Endodermal cell (in vitro differentiated cells): ENCODE measurements at regions not wholly inside any gene's neighbourhood (a gene's known extent, or its start where the extent isn't known, plus 50 kb on each side); places are given as distances from the start of the nearest gene placed in this dataset.

Experiments
- DNase-seq: peaks from one replicate; pipeline ENCODE4 v3.0.0-alpha.2; 2017
- H3K27ac ChIP-seq: 2 replicates; pipeline ENCODE4 v1.5.1; 2013; ENCODE audit warnings: mild to moderate bottlenecking, low read depth, low read length, moderate library complexity
- H3K27me3 ChIP-seq: 2 replicates; pipeline ENCODE4 v1.6.1; 2013; ENCODE audit warnings: mild to moderate bottlenecking, low read length, moderate library complexity; ENCODE audit not compliant: insufficient read depth, control insufficient read depth, poor library complexity, severe bottlenecking
- H3K36me3 ChIP-seq: 2 replicates; pipeline ENCODE4 v1.7.0; 2013; ENCODE audit warnings: mild to moderate bottlenecking, low read length, moderate library complexity; ENCODE audit not compliant: control insufficient read depth, insufficient read depth
- H3K4me1 ChIP-seq: one replicate; pipeline ENCODE4 v1.7.0; 2013; ENCODE audit warnings: low read length; ENCODE audit not compliant: control insufficient read depth, insufficient read depth
- H3K4me3 ChIP-seq: 2 replicates; pipeline ENCODE4 v1.5.1; 2013; ENCODE audit warnings: mild to moderate bottlenecking, low read length, moderate library complexity
- H3K9ac ChIP-seq: 2 replicates; pipeline ENCODE4 v1.6.1; 2013; ENCODE audit warnings: mild to moderate bottlenecking, low read length, moderate library complexity; ENCODE audit not compliant: poor library complexity, severe bottlenecking; ENCODE audit errors: extremely low read depth
- H3K9me3 ChIP-seq: 2 replicates; pipeline ENCODE4 v1.6.1; 2013; ENCODE audit warnings: mild to moderate bottlenecking, low read length, moderate library complexity; ENCODE audit not compliant: control insufficient read depth
- H3K27ac Mint-ChIP-seq: 2 replicates; pipeline ENCODE4 v1.8.0; 2020; ENCODE audit warnings: mixed read lengths
- H3K27me3 Mint-ChIP-seq: 2 replicates; pipeline ENCODE4 v1.8.0; 2021; ENCODE audit warnings: mild to moderate bottlenecking, mixed read lengths; ENCODE audit not compliant: insufficient read depth
- H3K36me3 Mint-ChIP-seq: 2 replicates; pipeline ENCODE4 v1.8.0; 2020; ENCODE audit warnings: low read depth, mixed read lengths
- H3K4me1 Mint-ChIP-seq: 2 replicates; pipeline ENCODE4 v1.8.0; 2020; ENCODE audit warnings: mixed read lengths
- H3K4me3 Mint-ChIP-seq: 2 replicates; pipeline ENCODE4 v1.8.0; 2020; ENCODE audit warnings: mild to moderate bottlenecking, moderate library complexity, mixed read lengths
- H3K9me3 Mint-ChIP-seq: 2 replicates; pipeline ENCODE4 v1.8.0; 2020; ENCODE audit warnings: mild to moderate bottlenecking, mixed read lengths
- CTCF ChIP-seq: fragments of 200-600 bp; sonication (generic); conservative IDR thresholded peaks from 2 replicates; pipeline ENCODE4 v1.5.0; 2021; ENCODE audit warnings: antibody characterized with exemption, mild to moderate bottlenecking
- WGBS, 2 experiments: methylation state at CpG; one replicate each; pipeline versions ENCODE4 v1.1.5 to v1.1.7; 2013; ENCODE audit warnings: missing lambda C conversion rate in 2 of 2, mixed read lengths in 1 of 2; ENCODE audit not compliant: insufficient coverage in 1 of 2, insufficient read length in 1 of 2; 5-methylcytosine and 5-hydroxymethylcytosine counted together

DNA sequence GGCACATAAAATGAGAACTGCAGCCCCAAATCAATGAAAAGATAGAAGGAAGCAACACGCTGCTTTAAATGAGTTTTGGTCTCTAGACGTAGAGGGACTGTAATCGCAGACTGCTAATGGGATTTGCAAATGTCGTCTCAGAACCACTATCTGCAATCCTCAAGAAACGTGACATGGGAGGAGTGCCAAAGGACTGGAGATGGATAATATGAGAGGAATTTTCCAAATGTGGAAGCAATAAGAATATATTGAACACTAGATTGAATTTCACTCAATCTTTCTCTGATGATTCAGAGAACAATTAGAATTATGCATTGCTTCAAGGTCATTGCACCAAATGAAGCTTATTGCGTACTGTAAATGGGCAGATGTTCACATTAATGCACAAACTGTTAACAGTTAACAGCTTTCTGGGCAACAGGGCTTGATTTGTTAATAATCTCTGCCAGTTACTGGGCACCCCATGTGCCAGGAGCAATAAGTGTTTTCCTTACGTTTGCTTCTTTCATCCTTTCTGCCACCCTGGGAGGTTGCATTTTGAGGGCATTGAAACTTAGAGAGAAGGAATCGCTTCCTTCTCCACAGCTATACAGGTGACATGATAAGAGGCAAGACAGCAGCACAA lies 62.8 kb upstream of the WASF3 start:
- Mint-ChIP-seq H3K4me3 (no peak overlapping the region), H3K9me3 (no peaks in the 10 kb centered on the region), H3K4me1 (peaks cover 34% of the 10 kb centered on the region), H3K36me3 (no peaks in the 10 kb centered on the region), H3K27ac (no peak overlapping the region), H3K27me3 (peaks cover 9% of the 10 kb centered on the region)
- H3K27ac ChIP-seq = no peak overlapping the region
- no peaks in the 10 kb centered on the region for H3K9me3 ChIP-seq
- H3K27me3 ChIP-seq = no peaks in the 10 kb centered on the region
- peak overlapping the region; percentile 6 for H3K4me3 ChIP-seq
- no peak for DNase-seq
- WGBS, 2 experiments = 64 to 80% methylated on average over 5 to 8 of the region's 8 CpGs
- no peaks in the 10 kb centered on the region for H3K36me3 ChIP-seq
- H3K9ac ChIP-seq = no peak overlapping the region
- no peak for TF ChIP-seq CTCF
- peaks cover 21% of the 10 kb centered on the region for H3K4me1 ChIP-seq

DNA sequence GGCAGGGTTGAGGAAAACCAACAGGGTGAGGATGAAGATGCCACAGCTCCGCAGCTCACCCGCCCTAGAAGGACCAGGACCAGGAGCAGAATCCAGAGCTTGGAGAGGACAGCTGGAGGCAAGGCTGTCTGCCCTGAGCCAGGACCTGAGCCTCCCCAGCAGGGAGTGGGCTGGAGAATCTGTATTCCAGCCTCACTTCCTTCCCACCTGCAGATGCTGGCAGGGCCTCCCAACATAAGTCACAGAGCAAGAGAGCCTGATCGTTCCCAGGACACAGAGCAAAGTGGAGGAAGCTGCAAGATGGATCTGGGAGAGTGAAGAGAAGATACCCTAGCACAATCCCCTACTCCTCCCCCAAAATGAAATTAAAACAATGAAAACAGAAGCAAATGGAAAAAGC lies 61.7 kb upstream of the WASF3 start:
- H3K36me3 Mint-ChIP-seq = no peaks in the 10 kb centered on the region
- H3K9me3 Mint-ChIP-seq = no peaks in the 10 kb centered on the region
- no peak overlapping the region for H3K27ac Mint-ChIP-seq
- Histone ChIP-seq H3K27me3 (no peaks in the 10 kb centered on the region), H3K9me3 (no peaks in the 10 kb centered on the region), H3K9ac (no peak overlapping the region), H3K36me3 (no peaks in the 10 kb centered on the region), H3K27ac (no peak overlapping the region), H3K4me1 (peaks cover 21% of the 10 kb centered on the region), H3K4me3 (no peak overlapping the region)
- DNase-seq = no peak
- WGBS, 2 experiments = 85 to 100% methylated on average over 2 to 3 of the region's 3 CpGs
- no peak overlapping the region for H3K4me3 Mint-ChIP-seq
- H3K27me3 Mint-ChIP-seq = peaks cover 3% of the 10 kb centered on the region
- TF ChIP-seq CTCF = no peak
- peaks cover 34% of the 10 kb centered on the region for H3K4me1 Mint-ChIP-seq

DNA sequence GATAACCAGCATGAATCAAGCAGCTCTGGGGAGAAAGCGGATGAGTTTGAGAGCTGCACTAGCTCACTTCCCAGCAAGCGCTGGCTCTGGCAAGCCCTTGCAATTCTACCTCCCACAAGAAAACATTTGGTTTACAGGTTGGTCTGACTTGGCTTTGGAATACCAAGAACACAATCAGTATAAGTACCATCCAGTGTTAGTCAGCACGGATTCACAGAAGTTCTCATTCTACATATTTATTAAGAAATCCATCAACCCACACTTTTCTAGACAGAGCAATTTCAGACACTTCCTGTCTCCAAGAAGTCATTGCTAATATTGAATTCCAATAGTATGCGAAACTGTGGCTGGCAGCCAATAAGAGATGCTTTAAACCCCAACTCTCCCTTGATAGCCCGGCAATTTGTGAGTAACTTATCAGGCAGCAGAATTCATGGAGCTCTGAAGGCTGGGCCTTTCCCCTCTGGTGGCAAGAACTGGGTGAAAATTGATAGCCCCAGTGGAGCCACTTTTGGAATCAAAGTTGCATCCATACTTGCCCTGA lies 59.4 kb upstream of the WASF3 start:
- no peak overlapping the region for H3K9ac ChIP-seq
- 91 to 95% methylated on average over 5 of the region's 5 CpGs for WGBS, 2 experiments
- no peak overlapping the region for H3K27ac Mint-ChIP-seq

More for the DNA sequence above, 59.4 kb upstream of the WASF3 start:
- H3K9me3 Mint-ChIP-seq = no peaks in the 10 kb centered on the region
- H3K4me1 Mint-ChIP-seq = peaks cover 21% of the 10 kb centered on the region
- H3K4me1 ChIP-seq = peaks cover 18% of the 10 kb centered on the region
- H3K36me3 ChIP-seq = no peaks in the 10 kb centered on the region
- H3K27me3 Mint-ChIP-seq = no peaks in the 10 kb centered on the region
- H3K27me3 ChIP-seq = no peaks in the 10 kb centered on the region
- no peak overlapping the region for H3K27ac ChIP-seq
- H3K4me3 ChIP-seq = no peak overlapping the region
- no peaks in the 10 kb centered on the region for H3K36me3 Mint-ChIP-seq
- no peak overlapping the region for H3K4me3 Mint-ChIP-seq
- no peaks in the 10 kb centered on the region for H3K9me3 ChIP-seq
- TF ChIP-seq CTCF = no peak
- DNase-seq = no peak
